Brain microvascular endothelial cell (primary cell): ENCODE measurements at regions not wholly inside any gene's neighbourhood (a gene's known extent, or its start where the extent isn't known, plus 50 kb on each side); places are given as distances from the start of the nearest gene placed in this dataset.
A peak's percentile ranks its signal among the peaks of the same experiment; 100 is the strongest.

Source experiments
- DNase-seq: peaks from one replicate; pipeline ENCODE4 v3.0.0-alpha.2; 2020
- H3K27ac ChIP-seq: fragments of 250-450 bp; sonication (Bioruptor Pico); 2 replicates; pipeline ENCODE4 v1.5.1; 2020; ENCODE audit warnings: mild to moderate bottlenecking, moderate library complexity
- H3K27me3 ChIP-seq: fragments of 250-450 bp; sonication (Bioruptor Pico); replicated peaks from 2 replicates; pipeline ENCODE4 v1.5.1; 2020; ENCODE audit warnings: mild to moderate bottlenecking
- H3K36me3 ChIP-seq: fragments of 250-450 bp; sonication (Bioruptor Pico); replicated peaks from 2 replicates; pipeline ENCODE4 v1.5.1; 2020; ENCODE audit warnings: mild to moderate bottlenecking
- H3K4me3 ChIP-seq: 2 replicates; pipeline ENCODE4 v1.5.1; 2011; ENCODE audit warnings: low read depth, mild to moderate bottlenecking, control low read depth, low read length, moderate library complexity
- in situ Hi-C: cut with HindIII; loops from 2 replicates; pipeline ENCODE4 v1.10.0; 2017; ENCODE audit warnings: low sequenced_read_pairs, low pct_ligation_motif_present
- TF ChIP-seq, protein P1 (sequence below): IDR thresholded peaks from 2 replicates; pipeline ENCODE4 v1.5.1; 2011; ENCODE audit warnings: low read depth, mild to moderate bottlenecking, moderate library complexity, low read length, control low read depth, inconsistent platforms; ENCODE audit errors: missing control alignments

- in situ Hi-C loops: no loop called here
- H3K36me3 ChIP-seq: no peaks in the 10 kb centered on the region
- H3K27me3 ChIP-seq: no peaks in the 10 kb centered on the region
- TF ChIP-seq, protein P1, sequence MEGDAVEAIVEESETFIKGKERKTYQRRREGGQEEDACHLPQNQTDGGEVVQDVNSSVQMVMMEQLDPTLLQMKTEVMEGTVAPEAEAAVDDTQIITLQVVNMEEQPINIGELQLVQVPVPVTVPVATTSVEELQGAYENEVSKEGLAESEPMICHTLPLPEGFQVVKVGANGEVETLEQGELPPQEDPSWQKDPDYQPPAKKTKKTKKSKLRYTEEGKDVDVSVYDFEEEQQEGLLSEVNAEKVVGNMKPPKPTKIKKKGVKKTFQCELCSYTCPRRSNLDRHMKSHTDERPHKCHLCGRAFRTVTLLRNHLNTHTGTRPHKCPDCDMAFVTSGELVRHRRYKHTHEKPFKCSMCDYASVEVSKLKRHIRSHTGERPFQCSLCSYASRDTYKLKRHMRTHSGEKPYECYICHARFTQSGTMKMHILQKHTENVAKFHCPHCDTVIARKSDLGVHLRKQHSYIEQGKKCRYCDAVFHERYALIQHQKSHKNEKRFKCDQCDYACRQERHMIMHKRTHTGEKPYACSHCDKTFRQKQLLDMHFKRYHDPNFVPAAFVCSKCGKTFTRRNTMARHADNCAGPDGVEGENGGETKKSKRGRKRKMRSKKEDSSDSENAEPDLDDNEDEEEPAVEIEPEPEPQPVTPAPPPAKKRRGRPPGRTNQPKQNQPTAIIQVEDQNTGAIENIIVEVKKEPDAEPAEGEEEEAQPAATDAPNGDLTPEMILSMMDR: no peak
- H3K27ac ChIP-seq: no peak overlapping the region
- DNase-seq: no peak
- no peak overlapping the region for H3K4me3 ChIP-seq
Measured at GRCh38 chr6:132893772-132894490, 79.6 kb downstream of the RPS12 start.

- Histone ChIP-seq H3K27ac (no peak overlapping the region), H3K36me3 (no peaks in the 10 kb centered on the region), H3K27me3 (no peaks in the 10 kb centered on the region), H3K4me3 (no peak overlapping the region)
- DNase-seq: no peak
- in situ Hi-C loops: no loop called here
- TF ChIP-seq, protein P1: no peak
Measured at GRCh38 chr6:132898376-132898775, 84.0 kb downstream of the RPS12 start.

DNA sequence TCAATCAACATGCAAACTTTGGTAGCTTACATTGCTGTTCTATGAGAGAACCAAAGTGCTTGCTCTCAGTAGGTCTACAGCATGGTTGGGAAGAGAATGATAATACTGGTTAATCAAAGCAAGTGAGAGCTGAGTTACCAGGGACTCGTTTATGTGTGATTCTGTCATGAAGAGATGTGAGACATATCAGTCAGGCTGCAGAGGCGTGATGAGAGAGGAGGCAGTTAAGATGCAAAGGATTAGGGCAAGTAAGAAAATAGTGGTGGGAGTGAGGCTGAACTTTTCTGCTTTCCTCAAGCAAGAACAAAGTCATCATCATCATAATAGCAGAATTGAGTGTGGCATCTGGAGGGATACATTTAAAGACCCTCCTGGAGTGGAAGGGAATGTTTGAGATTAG lies 86.5 kb downstream of the RPS12 start:
- H3K4me3 ChIP-seq: no peak overlapping the region
- DNase-seq: no peak
- TF ChIP-seq, protein P1: no peak

DNA sequence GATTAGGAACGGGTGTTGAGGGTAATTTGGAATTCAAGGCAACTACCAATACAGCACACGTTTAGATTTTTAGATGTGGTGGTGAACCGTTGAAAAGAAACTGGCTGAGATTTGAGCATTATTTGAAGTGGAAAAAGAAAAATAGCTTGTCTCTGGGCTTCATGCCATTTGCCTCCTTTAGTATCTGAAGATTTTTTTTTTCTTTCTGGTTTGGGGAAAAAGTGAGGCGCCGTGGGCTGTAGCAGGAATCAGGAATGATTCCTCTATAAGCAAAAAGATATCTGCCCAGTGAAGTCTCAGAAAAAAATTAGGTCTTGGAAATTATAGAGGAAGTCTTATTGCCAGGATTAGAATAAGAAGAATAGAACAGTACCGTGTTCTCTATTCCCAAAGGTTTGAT lies 88.5 kb downstream of the RPS12 start:
- in situ Hi-C loops: no loop called here
- TF ChIP-seq, protein P1: no peak
- Histone ChIP-seq H3K36me3 (no peaks in the 10 kb centered on the region), H3K4me3 (no peak overlapping the region), H3K27ac (no peak overlapping the region), H3K27me3 (no peaks in the 10 kb centered on the region)
- DNase-seq: no peak

More for the DNA sequence above, 86.5 kb downstream of the RPS12 start:
- Histone ChIP-seq H3K36me3 (no peaks in the 10 kb centered on the region), H3K27me3 (no peaks in the 10 kb centered on the region), H3K27ac (no peak overlapping the region)
- in situ Hi-C loops: no loop called here

GRCh38 chr6:132907231-132907630 lies 92.9 kb downstream of the RPS12 start:
- no peaks in the 10 kb centered on the region for H3K27me3 ChIP-seq
- peak overlapping the region; percentile 65 for H3K27ac ChIP-seq
- in situ Hi-C loops: no loop called here
- no peak for DNase-seq
- H3K4me3 ChIP-seq: no peak overlapping the region
- TF ChIP-seq, protein P1: no peak
- H3K36me3 ChIP-seq: no peaks in the 10 kb centered on the region

DNA sequence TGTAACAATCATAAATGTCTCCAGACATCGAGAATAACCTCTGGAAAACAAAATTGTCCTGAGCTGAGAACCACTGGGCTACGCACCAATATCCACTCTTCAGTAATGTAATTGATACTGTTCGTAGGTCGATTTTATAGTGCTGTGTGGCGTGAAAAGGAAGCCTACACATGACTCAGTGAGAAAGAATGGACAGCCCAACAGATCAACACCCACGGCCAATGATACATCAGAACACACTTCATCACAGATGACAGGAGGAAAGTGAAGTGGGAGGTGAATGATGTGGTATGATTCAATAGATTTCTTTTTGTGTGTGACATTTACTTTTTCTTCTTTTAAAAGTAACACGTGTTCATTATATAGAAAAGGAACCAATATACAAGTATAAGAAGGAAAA lies 93.5 kb downstream of the RPS12 start:
- no peaks in the 10 kb centered on the region for H3K36me3 ChIP-seq
- TF ChIP-seq, protein P1: no peak
- no peak overlapping the region for H3K4me3 ChIP-seq
- in situ Hi-C loops: no loop called here
- DNase-seq: peak; percentile 91
- no peaks in the 10 kb centered on the region for H3K27me3 ChIP-seq
- H3K27ac ChIP-seq: peak overlapping the region; percentile 65
